Trophoblast cell (in vitro differentiated cells and primary cell): ENCODE measurements at regions not wholly inside any gene's neighbourhood (a gene's known extent, or its start where the extent isn't known, plus 50 kb on each side); places are given as distances from the start of the nearest gene placed in this dataset.

ENCODE experiments used
- DNase-seq, 2 donors: peaks; one replicate each; pipeline ENCODE4 v3.0.0-alpha.2; 2016
- H2AFZ ChIP-seq: 2 replicates; pipeline ENCODE4 v1.6.1; 2013; ENCODE audit warnings: low read length, moderate library complexity, mild to moderate bottlenecking; ENCODE audit not compliant: insufficient read depth, poor library complexity
- H2AK5ac ChIP-seq: 2 replicates; pipeline ENCODE4 v1.6.1; 2013; ENCODE audit warnings: mild to moderate bottlenecking, low read length
- H2BK120ac ChIP-seq: 2 replicates; pipeline ENCODE4 v1.6.1; 2013; ENCODE audit warnings: low read length, mild to moderate bottlenecking, moderate library complexity; ENCODE audit not compliant: insufficient read depth, poor library complexity
- H2BK12ac ChIP-seq: 2 replicates; pipeline ENCODE4 v1.6.1; 2013; ENCODE audit warnings: mild to moderate bottlenecking, low read length, moderate library complexity
- H2BK5ac ChIP-seq: 2 replicates; pipeline ENCODE4 v1.6.1; 2013; ENCODE audit warnings: low read length, low read depth, moderate library complexity, mild to moderate bottlenecking; ENCODE audit not compliant: poor library complexity
- H3K14ac ChIP-seq: 2 replicates; pipeline ENCODE4 v1.6.1; 2013; ENCODE audit warnings: mild to moderate bottlenecking, low read length
- H3K18ac ChIP-seq: 2 replicates; pipeline ENCODE4 v1.6.1; 2013; ENCODE audit warnings: mild to moderate bottlenecking, low read length
- H3K23ac ChIP-seq: 2 replicates; pipeline ENCODE4 v1.6.1; 2013; ENCODE audit warnings: low read length
- H3K27ac ChIP-seq: 2 replicates; pipeline ENCODE4 v1.5.1; 2013; ENCODE audit warnings: low read depth, mild to moderate bottlenecking, inconsistent platforms, low read length, moderate library complexity
- H3K27me3 ChIP-seq: 2 replicates; pipeline ENCODE4 v1.6.1; 2013; ENCODE audit warnings: inconsistent platforms, mild to moderate bottlenecking, low read length, moderate library complexity; ENCODE audit not compliant: insufficient read depth
- H3K36me3 ChIP-seq, 2 experiments: 1 replicate in 1 of 2; 2 replicates in 1 of 2; pipeline ENCODE4 v1.6.1; 2013; ENCODE audit warnings: low read length in 2 of 2, mild to moderate bottlenecking in 2 of 2, moderate library complexity in 1 of 2; ENCODE audit not compliant: insufficient read depth in 2 of 2, control insufficient read depth in 1 of 2
- H3K4ac ChIP-seq: 2 replicates; pipeline ENCODE4 v1.6.1; 2013; ENCODE audit warnings: low read depth, mild to moderate bottlenecking, low read length, moderate library complexity
- H3K4me1 ChIP-seq, 2 experiments: 1 replicate in 1 of 2; 2 replicates in 1 of 2; pipeline ENCODE4 v1.6.1; 2013; ENCODE audit warnings: low read length in 2 of 2, mild to moderate bottlenecking in 2 of 2, moderate library complexity in 1 of 2; ENCODE audit not compliant: insufficient read depth in 2 of 2, control insufficient read depth in 1 of 2
- H3K4me2 ChIP-seq: 2 replicates; pipeline ENCODE4 v1.6.1; 2013; ENCODE audit warnings: inconsistent platforms, mild to moderate bottlenecking, low read length, moderate library complexity
- H3K4me3 ChIP-seq: 2 replicates; pipeline ENCODE4 v1.5.1; 2013; ENCODE audit warnings: mild to moderate bottlenecking, low read depth, low read length, inconsistent platforms
- H3K79me1 ChIP-seq: one replicate; pipeline ENCODE4 v1.6.1; 2013; ENCODE audit warnings: low read length
- H3K79me2 ChIP-seq: 2 replicates; pipeline ENCODE4 v1.6.1; 2013; ENCODE audit warnings: low read length, mild to moderate bottlenecking; ENCODE audit not compliant: control insufficient read depth, insufficient read depth, poor library complexity
- H3K9ac ChIP-seq: 2 replicates; pipeline ENCODE4 v1.6.1; 2013; ENCODE audit warnings: mild to moderate bottlenecking, low read length
- H3K9me3 ChIP-seq: 2 replicates; pipeline ENCODE4 v1.6.1; 2013; ENCODE audit warnings: low read depth, mild to moderate bottlenecking, control low read depth, inconsistent platforms, low read length; ENCODE audit not compliant: insufficient read depth
- H4K12ac ChIP-seq: 2 replicates; pipeline ENCODE4 v1.6.1; 2013; ENCODE audit warnings: low read depth, mild to moderate bottlenecking, low read length, moderate library complexity
- H4K8ac ChIP-seq: 2 replicates; pipeline ENCODE4 v1.6.1; 2013; ENCODE audit warnings: low read depth, mild to moderate bottlenecking, low read length, moderate library complexity
- H4K91ac ChIP-seq: one replicate; pipeline ENCODE4 v1.6.1; 2013; ENCODE audit warnings: low read depth, mild to moderate bottlenecking, low read length, moderate library complexity
- WGBS: extraction: QIAGEN DNeasy Blood & Tissue Kit; methylation state at CpG from one replicate; pipeline ENCODE4 v1.1.7; 2013; ENCODE audit warnings: missing lambda C conversion rate; ENCODE audit not compliant: insufficient read length, insufficient coverage; ENCODE audit errors: extremely low coverage; 5-methylcytosine and 5-hydroxymethylcytosine counted together

- no peaks in the 10 kb centered on the region for H3K27me3 ChIP-seq
- no peak overlapping the region for H3K18ac ChIP-seq
- H3K9ac ChIP-seq = no peak overlapping the region
- H2BK12ac ChIP-seq = no peak overlapping the region
- WGBS = no CpG with 5 or more reads among the region's 1 CpG
- no peak overlapping the region for H4K91ac ChIP-seq
- no peak for DNase-seq
- H2BK120ac ChIP-seq = no peak overlapping the region
- no peak overlapping the region for H3K27ac ChIP-seq
- no peak overlapping the region for H3K23ac ChIP-seq
- no peaks in the 10 kb centered on the region for H3K4me1 ChIP-seq
- H3K9me3 ChIP-seq = no peaks in the 10 kb centered on the region
- no peak overlapping the region for H4K8ac ChIP-seq
- no peak overlapping the region for H3K4me3 ChIP-seq
- H3K36me3 ChIP-seq = no peaks in the 10 kb centered on the region
- H2AFZ ChIP-seq = no peak overlapping the region
- H3K4me2 ChIP-seq = no peak overlapping the region
- no peak overlapping the region for H2AK5ac ChIP-seq
- no peaks in the 10 kb centered on the region for H3K79me2 ChIP-seq
- no peak overlapping the region for H3K4ac ChIP-seq
- no peak overlapping the region for H4K12ac ChIP-seq
- H3K14ac ChIP-seq = no peak overlapping the region
- no peaks in the 10 kb centered on the region for H3K79me1 ChIP-seq
- no peak overlapping the region for H2BK5ac ChIP-seq
These were observed 59.7 kb upstream of the MYB start for GRCh38 chr6:135121434-135121833.

GRCh38 chr6:135118134-135118730 lies 62.9 kb upstream of the MYB start:
- Histone ChIP-seq H3K14ac (no peak overlapping the region), H2AFZ (no peak overlapping the region), H2BK120ac (no peak overlapping the region), H2BK5ac (no peak overlapping the region), H3K4ac (no peak overlapping the region), H3K36me3 (no peaks in the 10 kb centered on the region), H4K12ac (no peak overlapping the region), H3K27ac (no peak overlapping the region), H3K79me1 (no peaks in the 10 kb centered on the region), H3K18ac (no peak overlapping the region), H2BK12ac (no peak overlapping the region), H3K9me3 (no peaks in the 10 kb centered on the region), H3K23ac (no peak overlapping the region), H3K27me3 (no peaks in the 10 kb centered on the region), H2AK5ac (no peak overlapping the region), H3K4me1 (no peaks in the 10 kb centered on the region), H3K4me3 (no peak overlapping the region), H3K79me2 (no peaks in the 10 kb centered on the region), H3K9ac (no peak overlapping the region), H4K91ac (no peak overlapping the region), H4K8ac (no peak overlapping the region), H3K4me2 (no peak overlapping the region)
- no peak for DNase-seq
- WGBS = no CpG with 5 or more reads among the region's 5 CpGs

GRCh38 chr6:135117413-135117968 lies 62.9 kb upstream of the HBS1L start:
- Histone ChIP-seq H4K8ac (no peak overlapping the region), H3K4me2 (no peak overlapping the region), H3K79me1 (no peaks in the 10 kb centered on the region), H2AFZ (no peak overlapping the region), H2BK12ac (no peak overlapping the region), H3K27ac (no peak overlapping the region), H3K18ac (no peak overlapping the region), H3K9me3 (no peaks in the 10 kb centered on the region), H2BK120ac (no peak overlapping the region), H3K14ac (no peak overlapping the region), H4K12ac (no peak overlapping the region), H3K4me1 (no peaks in the 10 kb centered on the region), H2AK5ac (no peak overlapping the region), H3K9ac (no peak overlapping the region), H3K4me3 (no peak overlapping the region), H2BK5ac (no peak overlapping the region), H3K27me3 (no peaks in the 10 kb centered on the region), H4K91ac (no peak overlapping the region), H3K79me2 (no peaks in the 10 kb centered on the region), H3K36me3 (no peaks in the 10 kb centered on the region), H3K4ac (no peak overlapping the region), H3K23ac (no peak overlapping the region)
- no peak for DNase-seq
- no CpG with 5 or more reads among the region's 3 CpGs for WGBS

DNA sequence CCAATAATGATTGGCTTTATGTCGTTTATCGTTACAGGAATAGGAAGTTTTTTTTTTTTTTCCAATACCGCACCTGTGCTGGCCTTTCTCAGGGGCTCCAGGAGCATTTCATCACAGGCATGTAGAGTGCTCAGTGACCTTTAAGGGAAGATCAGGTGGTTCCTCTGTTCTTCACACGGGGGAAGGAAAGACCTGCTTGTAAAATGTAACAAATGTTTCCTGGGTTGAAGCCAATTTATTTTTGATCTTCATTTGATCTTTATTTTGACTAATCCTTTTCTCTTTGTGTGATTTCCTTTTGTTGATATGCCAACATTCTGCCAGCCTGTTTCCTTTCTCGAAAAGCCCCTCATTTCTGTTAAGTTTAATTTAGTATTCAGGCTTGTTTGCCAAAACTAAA lies 61.9 kb upstream of the HBS1L start:
- no peak overlapping the region for H4K8ac ChIP-seq
- H2BK5ac ChIP-seq = no peak overlapping the region
- H3K23ac ChIP-seq = no peak overlapping the region
- H4K91ac ChIP-seq = no peak overlapping the region
- H3K4ac ChIP-seq = no peak overlapping the region
- no peaks in the 10 kb centered on the region for H3K27me3 ChIP-seq
- H3K36me3 ChIP-seq = no peaks in the 10 kb centered on the region
- no peak overlapping the region for H2AK5ac ChIP-seq
- H3K79me2 ChIP-seq = no peaks in the 10 kb centered on the region
- H3K18ac ChIP-seq = no peak overlapping the region
- H3K14ac ChIP-seq = no peak overlapping the region
- H3K27ac ChIP-seq = no peak overlapping the region
- H2BK120ac ChIP-seq = no peak overlapping the region
- no peak overlapping the region for H3K9ac ChIP-seq
- no CpG with 5 or more reads among the region's 5 CpGs for WGBS
- H4K12ac ChIP-seq = no peak overlapping the region
- H3K4me3 ChIP-seq = no peak overlapping the region
- H2AFZ ChIP-seq = no peak overlapping the region
- H3K4me2 ChIP-seq = no peak overlapping the region
- no peaks in the 10 kb centered on the region for H3K79me1 ChIP-seq
- no peaks in the 10 kb centered on the region for H3K4me1 ChIP-seq
- H2BK12ac ChIP-seq = no peak overlapping the region
- H3K9me3 ChIP-seq = no peaks in the 10 kb centered on the region
- DNase-seq = no peak
